Keratinocyte (primary cell): ENCODE measurements at regions not wholly inside any gene's neighbourhood (a gene's known extent, or its start where the extent isn't known, plus 50 kb on each side); places are given as distances from the start of the nearest gene placed in this dataset.

Experiments
- CTCF ChIP-seq, 3 experiments: IDR thresholded peaks in 1 of 3; conservative IDR thresholded peaks in 1 of 3; optimal IDR thresholded peaks in 1 of 3; 2 replicates in 2 of 3; 3 replicates in 1 of 3; pipeline versions ENCODE3 to v1.5.1; 2011; ENCODE audit warnings: low read length in 3 of 3, mild to moderate bottlenecking in 3 of 3, moderate library complexity in 2 of 3, control low read depth in 1 of 3, inconsistent platforms in 1 of 3; ENCODE audit not compliant: insufficient read depth in 2 of 3; ENCODE audit errors: extremely low read depth in 1 of 3
- EZH2 ChIP-seq: IDR thresholded peaks from one replicate; pipeline ENCODE4 v1.6.1; 2012; ENCODE audit warnings: inconsistent platforms, mild to moderate bottlenecking, low read length, moderate library complexity

DNA sequence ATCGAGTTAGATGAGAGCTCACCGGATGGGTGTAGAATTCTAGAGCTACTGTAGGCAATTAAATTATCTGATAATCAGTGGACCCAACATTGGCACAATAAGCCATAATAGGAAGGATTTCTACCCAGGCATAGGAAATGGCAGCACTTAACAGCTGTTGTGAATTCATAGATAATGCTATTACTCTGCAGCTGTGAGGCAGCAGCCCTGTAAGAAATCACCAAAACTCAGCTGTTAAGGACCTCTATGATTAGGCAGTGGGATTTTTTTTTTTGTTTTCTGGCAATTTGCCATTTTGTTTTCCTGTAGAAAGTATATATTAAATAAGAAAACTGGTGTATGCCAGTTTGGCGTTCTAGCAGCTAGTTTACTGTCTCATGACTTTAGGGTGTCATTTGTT lies 609.1 kb upstream of the SLC35B3 start:
- no peak for TF ChIP-seq CTCF (optimal IDR thresholded peaks at IDR 0.05 in 1 of 3, IDR thresholded peaks at IDR 0.05 in 1 of 3, conservative IDR thresholded peaks at IDR 0.05 in 1 of 3; ENCODE audit: extremely low read depth in 1 of 3, insufficient read depth in 2 of 3, low read length in 3 of 3)
- no peak for TF ChIP-seq EZH2
